HEK293 (cell line): ENCODE measurements at regions not wholly inside any gene's neighbourhood (a gene's known extent, or its start where the extent isn't known, plus 50 kb on each side); places are given as distances from the start of the nearest gene placed in this dataset.

Experiments used
- CTCF ChIA-PET: fragments of 350-600 bp; formaldehyde crosslinking; extraction: SDS; loops from one replicate; lab custom pipeline; 2021; ENCODE audit warnings: antibody characterized with exemption; lab: Yijun Ruan, JAX
- POLR2A ChIA-PET: fragments of 300-600 bp; formaldehyde crosslinking; extraction: SDS; loops from one replicate; lab custom pipeline; 2020; ENCODE audit warnings: antibody characterized with exemption, inconsistent platforms; lab: Yijun Ruan, JAX
- H3K27ac ChIP-seq: fragments of 200-500 bp; sonication (Bioruptor generic); 2 replicates; pipeline ENCODE4 v1.5.1; 2014; ENCODE audit warnings: low read depth, low read length, control low read depth, inconsistent platforms; ENCODE audit errors: extremely low read depth
- H3K36me3 ChIP-seq, 2 experiments: fragments of 200-500 bp in 1 of 2; sonication (Bioruptor generic) in 1 of 2; 1 replicate in 1 of 2; 2 replicates in 1 of 2; pipeline ENCODE4 v1.5.1; 2014 to 2017; ENCODE audit warnings: inconsistent platforms in 2 of 2, low read length in 2 of 2; ENCODE audit not compliant: control insufficient read depth in 2 of 2, insufficient read depth in 1 of 2
- H3K4me1 ChIP-seq: fragments of 200-500 bp; sonication (Bioruptor generic); 2 replicates; pipeline ENCODE4 v1.5.1; 2014; ENCODE audit warnings: mild to moderate bottlenecking, low read length, inconsistent platforms; ENCODE audit not compliant: control insufficient read depth, insufficient read depth
- H3K4me3 ChIP-seq: 2 replicates; pipeline ENCODE4 v1.5.1; 2011; ENCODE audit warnings: low read depth, mild to moderate bottlenecking, control low read depth, low read length, moderate library complexity
- H3K9me3 ChIP-seq: fragments of 200-500 bp; sonication (Bioruptor generic); 2 replicates; pipeline ENCODE4 v1.5.1; 2014; ENCODE audit warnings: low read depth, low read length, inconsistent platforms; ENCODE audit not compliant: control insufficient read depth, insufficient read depth
- GLI4 ChIP-seq: fragments of 450-650 bp; formaldehyde crosslinking; IDR thresholded peaks from 2 replicates; pipeline ENCODE4 v1.5.1; 2016; ENCODE audit warnings: missing biosample characterization, missing genetic modification characterization
- KLF1 ChIP-seq: fragments of 450-650 bp; formaldehyde crosslinking; IDR thresholded peaks from 2 replicates; pipeline ENCODE4 v1.5.1; 2016; ENCODE audit warnings: missing biosample characterization, missing genetic modification characterization
- PBX3 ChIP-seq: sonication (generic); formaldehyde crosslinking; IDR thresholded peaks from 2 replicates; pipeline ENCODE4 v1.8.1; 2022; ENCODE audit warnings: mild to moderate bottlenecking, moderate library complexity, missing genetic modification reagents
- YY2 ChIP-seq: fragments of 450-650 bp; formaldehyde crosslinking; IDR thresholded peaks from 2 replicates; pipeline ENCODE4 v1.5.1; 2016; ENCODE audit warnings: missing biosample characterization, missing genetic modification characterization
- ZBTB17 ChIP-seq: fragments of 450-650 bp; formaldehyde crosslinking; IDR thresholded peaks from 2 replicates; pipeline ENCODE4 v1.5.1; 2016; ENCODE audit warnings: missing biosample characterization, missing genetic modification characterization
- ZFP3 ChIP-seq: fragments of 450-650 bp; formaldehyde crosslinking; IDR thresholded peaks from 2 replicates; pipeline ENCODE4 v1.5.1; 2016; ENCODE audit warnings: low read depth, missing biosample characterization, missing genetic modification characterization
- ZNF133 ChIP-seq: fragments of 450-650 bp; formaldehyde crosslinking; IDR thresholded peaks from 2 replicates; pipeline ENCODE4 v1.5.1; 2016; ENCODE audit warnings: missing biosample characterization, missing genetic modification characterization
- ZNF148 ChIP-seq: fragments of 450-650 bp; formaldehyde crosslinking; IDR thresholded peaks from 2 replicates; pipeline ENCODE4 v1.5.0; 2017; ENCODE audit warnings: missing biosample characterization, missing genetic modification characterization, borderline replicate concordance
- ZNF175 ChIP-seq: fragments of 450-650 bp; formaldehyde crosslinking; IDR thresholded peaks from 2 replicates; pipeline ENCODE4 v1.5.1; 2016; ENCODE audit warnings: missing biosample characterization, missing genetic modification characterization
- ZNF184 ChIP-seq: fragments of 450-650 bp; IDR thresholded peaks from 2 replicates; pipeline ENCODE4 v1.5.1; 2018; ENCODE audit warnings: missing biosample characterization, mild to moderate bottlenecking, missing genetic modification characterization
- ZNF2 ChIP-seq: fragments of 450-650 bp; formaldehyde crosslinking; IDR thresholded peaks from 2 replicates; pipeline ENCODE4 v1.5.1; 2016; ENCODE audit warnings: missing biosample characterization, missing genetic modification characterization
- ZNF354C ChIP-seq: fragments of 450-650 bp; formaldehyde crosslinking; IDR thresholded peaks from 2 replicates; pipeline ENCODE4 v1.5.1; 2016; ENCODE audit warnings: missing biosample characterization, missing genetic modification characterization, low read depth, borderline replicate concordance
- ZNF366 ChIP-seq: fragments of 450-650 bp; formaldehyde crosslinking; conservative IDR thresholded peaks from 2 replicates; pipeline ENCODE4 v1.5.1; 2016; ENCODE audit warnings: missing biosample characterization, missing genetic modification characterization
- ZNF433 ChIP-seq: fragments of 450-650 bp; formaldehyde crosslinking; IDR thresholded peaks from 2 replicates; pipeline ENCODE4 v1.5.1; 2016; ENCODE audit warnings: missing biosample characterization, missing genetic modification characterization, low read depth
- ZNF624 ChIP-seq: fragments of 450-650 bp; formaldehyde crosslinking; IDR thresholded peaks from 2 replicates; pipeline ENCODE4 v1.5.1; 2017; ENCODE audit warnings: missing biosample characterization, missing genetic modification characterization
- ZNF670 ChIP-seq: fragments of 450-650 bp; formaldehyde crosslinking; IDR thresholded peaks from 2 replicates; pipeline ENCODE4 v1.5.1; 2016; ENCODE audit warnings: missing biosample characterization, missing genetic modification characterization, low read depth
- ZNF830 ChIP-seq: fragments of 450-650 bp; IDR thresholded peaks from 2 replicates; pipeline ENCODE4 v1.5.0; 2018; ENCODE audit warnings: missing biosample characterization, missing genetic modification characterization, low read depth, mild to moderate bottlenecking, moderate library complexity
- ZNF843 ChIP-seq: fragments of 450-650 bp; formaldehyde crosslinking; IDR thresholded peaks from 2 replicates; pipeline ENCODE4 v1.5.1; 2016; ENCODE audit warnings: missing biosample characterization, missing genetic modification characterization
- ZSCAN30 ChIP-seq: fragments of 450-650 bp; IDR thresholded peaks from 2 replicates; pipeline ENCODE4 v1.5.1; 2018; ENCODE audit warnings: missing biosample characterization, mild to moderate bottlenecking, missing genetic modification characterization, moderate library complexity
- TF ChIP-seq, protein P1 (sequence below): fragments of 450-650 bp; formaldehyde crosslinking; IDR thresholded peaks from 2 replicates; pipeline ENCODE4 v1.5.1; 2016; ENCODE audit warnings: missing biosample characterization, missing genetic modification characterization
- TF ChIP-seq, protein P2 (sequence below): fragments of 450-650 bp; formaldehyde crosslinking; IDR thresholded peaks from 2 replicates; pipeline ENCODE4 v1.5.1; 2016; ENCODE audit warnings: missing biosample characterization, missing genetic modification characterization
- TF ChIP-seq, protein P3 (sequence below): fragments of 450-650 bp; formaldehyde crosslinking; IDR thresholded peaks from 2 replicates; pipeline ENCODE4 v1.5.1; 2016; ENCODE audit warnings: missing biosample characterization, missing genetic modification characterization, borderline replicate concordance
- TF ChIP-seq, protein P4 (sequence below): fragments of 450-650 bp; formaldehyde crosslinking; IDR thresholded peaks from 2 replicates; pipeline ENCODE4 v1.5.1; 2016; ENCODE audit warnings: missing biosample characterization, missing genetic modification characterization

- TF ChIP-seq ZNF670 (tag by site-specific recombination): no peak
- TF ChIP-seq YY2 (tag by site-specific recombination): no peak
- no peak for TF ChIP-seq ZNF148 (tag by site-specific recombination)
- no peak for TF ChIP-seq ZNF175 (tag by site-specific recombination)
- no peak for TF ChIP-seq ZFP3
- TF ChIP-seq ZNF366 (tag by site-specific recombination): no peak
- TF ChIP-seq ZNF184 (tag by site-specific recombination): no peak
- TF ChIP-seq, protein P1, sequence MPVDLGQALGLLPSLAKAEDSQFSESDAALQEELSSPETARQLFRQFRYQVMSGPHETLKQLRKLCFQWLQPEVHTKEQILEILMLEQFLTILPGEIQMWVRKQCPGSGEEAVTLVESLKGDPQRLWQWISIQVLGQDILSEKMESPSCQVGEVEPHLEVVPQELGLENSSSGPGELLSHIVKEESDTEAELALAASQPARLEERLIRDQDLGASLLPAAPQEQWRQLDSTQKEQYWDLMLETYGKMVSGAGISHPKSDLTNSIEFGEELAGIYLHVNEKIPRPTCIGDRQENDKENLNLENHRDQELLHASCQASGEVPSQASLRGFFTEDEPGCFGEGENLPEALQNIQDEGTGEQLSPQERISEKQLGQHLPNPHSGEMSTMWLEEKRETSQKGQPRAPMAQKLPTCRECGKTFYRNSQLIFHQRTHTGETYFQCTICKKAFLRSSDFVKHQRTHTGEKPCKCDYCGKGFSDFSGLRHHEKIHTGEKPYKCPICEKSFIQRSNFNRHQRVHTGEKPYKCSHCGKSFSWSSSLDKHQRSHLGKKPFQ: no peak
- TF ChIP-seq, protein P2, sequence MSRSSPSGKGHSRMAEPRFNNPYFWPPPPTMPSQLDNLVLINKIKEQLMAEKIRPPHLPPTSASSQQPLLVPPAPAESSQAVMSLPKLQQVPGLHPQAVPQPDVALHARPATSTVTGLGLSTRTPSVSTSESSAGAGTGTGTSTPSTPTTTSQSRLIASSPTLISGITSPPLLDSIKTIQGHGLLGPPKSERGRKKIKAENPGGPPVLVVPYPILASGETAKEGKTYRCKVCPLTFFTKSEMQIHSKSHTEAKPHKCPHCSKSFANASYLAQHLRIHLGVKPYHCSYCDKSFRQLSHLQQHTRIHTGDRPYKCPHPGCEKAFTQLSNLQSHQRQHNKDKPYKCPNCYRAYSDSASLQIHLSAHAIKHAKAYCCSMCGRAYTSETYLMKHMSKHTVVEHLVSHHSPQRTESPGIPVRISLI (tag by site-specific recombination): no peak
- TF ChIP-seq, protein P3, sequence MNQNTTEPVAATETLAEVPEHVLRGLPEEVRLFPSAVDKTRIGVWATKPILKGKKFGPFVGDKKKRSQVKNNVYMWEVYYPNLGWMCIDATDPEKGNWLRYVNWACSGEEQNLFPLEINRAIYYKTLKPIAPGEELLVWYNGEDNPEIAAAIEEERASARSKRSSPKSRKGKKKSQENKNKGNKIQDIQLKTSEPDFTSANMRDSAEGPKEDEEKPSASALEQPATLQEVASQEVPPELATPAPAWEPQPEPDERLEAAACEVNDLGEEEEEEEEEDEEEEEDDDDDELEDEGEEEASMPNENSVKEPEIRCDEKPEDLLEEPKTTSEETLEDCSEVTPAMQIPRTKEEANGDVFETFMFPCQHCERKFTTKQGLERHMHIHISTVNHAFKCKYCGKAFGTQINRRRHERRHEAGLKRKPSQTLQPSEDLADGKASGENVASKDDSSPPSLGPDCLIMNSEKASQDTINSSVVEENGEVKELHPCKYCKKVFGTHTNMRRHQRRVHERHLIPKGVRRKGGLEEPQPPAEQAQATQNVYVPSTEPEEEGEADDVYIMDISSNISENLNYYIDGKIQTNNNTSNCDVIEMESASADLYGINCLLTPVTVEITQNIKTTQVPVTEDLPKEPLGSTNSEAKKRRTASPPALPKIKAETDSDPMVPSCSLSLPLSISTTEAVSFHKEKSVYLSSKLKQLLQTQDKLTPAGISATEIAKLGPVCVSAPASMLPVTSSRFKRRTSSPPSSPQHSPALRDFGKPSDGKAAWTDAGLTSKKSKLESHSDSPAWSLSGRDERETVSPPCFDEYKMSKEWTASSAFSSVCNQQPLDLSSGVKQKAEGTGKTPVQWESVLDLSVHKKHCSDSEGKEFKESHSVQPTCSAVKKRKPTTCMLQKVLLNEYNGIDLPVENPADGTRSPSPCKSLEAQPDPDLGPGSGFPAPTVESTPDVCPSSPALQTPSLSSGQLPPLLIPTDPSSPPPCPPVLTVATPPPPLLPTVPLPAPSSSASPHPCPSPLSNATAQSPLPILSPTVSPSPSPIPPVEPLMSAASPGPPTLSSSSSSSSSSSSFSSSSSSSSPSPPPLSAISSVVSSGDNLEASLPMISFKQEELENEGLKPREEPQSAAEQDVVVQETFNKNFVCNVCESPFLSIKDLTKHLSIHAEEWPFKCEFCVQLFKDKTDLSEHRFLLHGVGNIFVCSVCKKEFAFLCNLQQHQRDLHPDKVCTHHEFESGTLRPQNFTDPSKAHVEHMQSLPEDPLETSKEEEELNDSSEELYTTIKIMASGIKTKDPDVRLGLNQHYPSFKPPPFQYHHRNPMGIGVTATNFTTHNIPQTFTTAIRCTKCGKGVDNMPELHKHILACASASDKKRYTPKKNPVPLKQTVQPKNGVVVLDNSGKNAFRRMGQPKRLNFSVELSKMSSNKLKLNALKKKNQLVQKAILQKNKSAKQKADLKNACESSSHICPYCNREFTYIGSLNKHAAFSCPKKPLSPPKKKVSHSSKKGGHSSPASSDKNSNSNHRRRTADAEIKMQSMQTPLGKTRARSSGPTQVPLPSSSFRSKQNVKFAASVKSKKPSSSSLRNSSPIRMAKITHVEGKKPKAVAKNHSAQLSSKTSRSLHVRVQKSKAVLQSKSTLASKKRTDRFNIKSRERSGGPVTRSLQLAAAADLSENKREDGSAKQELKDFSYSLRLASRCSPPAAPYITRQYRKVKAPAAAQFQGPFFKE (tag by site-specific recombination): no peak
- TF ChIP-seq ZBTB17: no peak
- no peak for TF ChIP-seq ZNF624
- ChIA-PET POLR2A (no interaction called here), CTCF (no interaction called here)
- Histone ChIP-seq H3K4me3 (no peak overlapping the region), H3K36me3 (no peaks in the 10 kb centered on the region), H3K4me1 (no peaks in the 10 kb centered on the region), H3K27ac (no peak overlapping the region), H3K9me3 (no peaks in the 10 kb centered on the region)
Measured at GRCh38 chr10:130456616-130457015, 320.4 kb downstream of the GLRX3 start.

DNA sequence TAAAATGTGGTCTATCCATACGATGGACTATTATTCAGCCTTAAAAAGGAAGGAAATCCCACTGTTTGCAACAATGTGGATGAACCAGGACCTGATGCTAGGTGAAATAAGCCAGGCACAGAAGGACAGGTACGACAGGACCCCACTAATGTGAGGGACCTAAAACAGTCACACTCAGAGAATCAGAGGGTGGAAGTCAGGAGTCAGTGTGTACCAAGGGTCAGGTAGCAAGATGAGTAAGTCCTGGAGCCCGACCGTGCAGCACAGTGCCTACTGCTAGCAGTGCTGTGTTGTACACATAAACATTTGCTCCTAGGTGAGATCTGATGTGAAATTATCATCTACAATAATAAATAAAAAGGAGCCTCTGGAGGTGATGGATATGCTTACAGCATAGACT, 322.3 kb downstream of the GLRX3 start:
- Histone ChIP-seq H3K4me1 (no peaks in the 10 kb centered on the region), H3K27ac (no peak overlapping the region), H3K4me3 (no peak overlapping the region), H3K36me3 (no peaks in the 10 kb centered on the region), H3K9me3 (no peaks in the 10 kb centered on the region)
- POLR2A ChIA-PET: no interaction called here
- CTCF ChIA-PET: no interaction called here
- no peak for TF ChIP-seq ZNF830 (tag by site-specific recombination)
- TF ChIP-seq ZSCAN30 (tag by site-specific recombination): no peak
- no peak for TF ChIP-seq ZNF2 (tag by site-specific recombination)
- TF ChIP-seq GLI4 (tag by site-specific recombination): no peak
- no peak for TF ChIP-seq ZNF433 (tag by site-specific recombination)
- TF ChIP-seq ZNF133 (tag by site-specific recombination): no peak
- TF ChIP-seq, protein P4, sequence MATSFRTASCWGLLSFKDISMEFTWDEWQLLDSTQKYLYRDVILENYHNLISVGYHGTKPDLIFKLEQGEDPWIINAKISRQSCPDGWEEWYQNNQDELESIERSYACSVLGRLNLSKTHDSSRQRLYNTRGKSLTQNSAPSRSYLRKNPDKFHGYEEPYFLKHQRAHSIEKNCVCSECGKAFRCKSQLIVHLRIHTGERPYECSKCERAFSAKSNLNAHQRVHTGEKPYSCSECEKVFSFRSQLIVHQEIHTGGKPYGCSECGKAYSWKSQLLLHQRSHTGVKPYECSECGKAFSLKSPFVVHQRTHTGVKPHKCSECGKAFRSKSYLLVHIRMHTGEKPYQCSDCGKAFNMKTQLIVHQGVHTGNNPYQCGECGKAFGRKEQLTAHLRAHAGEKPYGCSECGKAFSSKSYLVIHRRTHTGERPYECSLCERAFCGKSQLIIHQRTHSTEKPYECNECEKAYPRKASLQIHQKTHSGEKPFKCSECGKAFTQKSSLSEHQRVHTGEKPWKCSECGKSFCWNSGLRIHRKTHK (tag by site-specific recombination): no peak
- no peak for TF ChIP-seq ZNF843 (tag by site-specific recombination)
- TF ChIP-seq PBX3 (CRISPR knock-in tag): no peak
- no peak for TF ChIP-seq ZNF354C (tag by site-specific recombination)
- TF ChIP-seq KLF1 (tag by site-specific recombination): no peak
